ENCODE measurements at regions not wholly inside any gene's neighbourhood (a gene's known extent, or its start where the extent isn't known, plus 50 kb on each side); places are given as distances from the start of the nearest gene placed in this dataset.
A peak's percentile ranks its signal among the peaks of the same experiment; 100 is the strongest.

DNA sequence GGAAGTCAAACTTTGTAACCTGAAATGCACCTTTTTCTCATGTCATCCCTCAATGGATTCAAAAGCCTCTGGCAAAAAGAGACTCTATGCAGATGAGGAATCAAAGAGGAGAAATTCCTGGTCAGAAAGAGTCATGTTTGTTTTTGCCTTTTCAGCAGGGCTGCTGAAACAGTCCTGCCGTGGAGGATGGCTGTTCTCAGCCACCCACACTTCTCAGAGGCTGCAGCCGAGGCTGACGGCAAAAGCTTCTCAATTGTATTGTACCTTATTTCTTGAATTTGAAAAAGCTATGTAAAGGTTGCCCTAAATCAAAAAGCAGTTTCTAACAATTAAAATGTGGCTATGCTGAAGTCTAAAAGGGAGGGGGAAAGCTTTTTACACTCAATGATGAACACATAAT is 385.3 kb downstream of the KCTD12 start:
- no peak for DNase-seq (ENCODE audit: extremely low read depth, low read depth)
- H3K4me3 ChIP-seq (replicated peaks; ENCODE audit: low read depth, low read length): no peak overlapping the region
- TF ChIP-seq, protein P1, sequence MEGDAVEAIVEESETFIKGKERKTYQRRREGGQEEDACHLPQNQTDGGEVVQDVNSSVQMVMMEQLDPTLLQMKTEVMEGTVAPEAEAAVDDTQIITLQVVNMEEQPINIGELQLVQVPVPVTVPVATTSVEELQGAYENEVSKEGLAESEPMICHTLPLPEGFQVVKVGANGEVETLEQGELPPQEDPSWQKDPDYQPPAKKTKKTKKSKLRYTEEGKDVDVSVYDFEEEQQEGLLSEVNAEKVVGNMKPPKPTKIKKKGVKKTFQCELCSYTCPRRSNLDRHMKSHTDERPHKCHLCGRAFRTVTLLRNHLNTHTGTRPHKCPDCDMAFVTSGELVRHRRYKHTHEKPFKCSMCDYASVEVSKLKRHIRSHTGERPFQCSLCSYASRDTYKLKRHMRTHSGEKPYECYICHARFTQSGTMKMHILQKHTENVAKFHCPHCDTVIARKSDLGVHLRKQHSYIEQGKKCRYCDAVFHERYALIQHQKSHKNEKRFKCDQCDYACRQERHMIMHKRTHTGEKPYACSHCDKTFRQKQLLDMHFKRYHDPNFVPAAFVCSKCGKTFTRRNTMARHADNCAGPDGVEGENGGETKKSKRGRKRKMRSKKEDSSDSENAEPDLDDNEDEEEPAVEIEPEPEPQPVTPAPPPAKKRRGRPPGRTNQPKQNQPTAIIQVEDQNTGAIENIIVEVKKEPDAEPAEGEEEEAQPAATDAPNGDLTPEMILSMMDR (IDR thresholded peaks at IDR 0.05; ENCODE audit: low read depth, low read length, missing control alignments): no peak

DNA sequence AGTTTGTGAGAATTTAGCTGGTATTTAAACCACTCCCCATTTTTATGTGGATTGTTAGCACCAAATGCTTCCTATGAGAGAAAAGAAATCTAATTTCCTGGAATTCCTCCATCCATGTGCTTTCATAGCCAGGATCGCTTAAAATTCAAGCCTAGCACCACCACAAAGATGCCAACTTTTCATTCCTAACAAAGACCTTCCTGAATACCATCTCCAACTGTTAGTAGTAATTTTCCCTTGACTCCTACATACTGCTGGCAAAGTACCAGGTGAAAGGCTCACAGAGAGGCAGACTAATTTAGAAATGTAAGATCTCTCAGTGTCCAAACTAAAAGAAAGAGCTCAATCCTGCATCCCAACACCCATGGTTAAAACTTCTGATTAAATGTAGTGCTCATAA is 386.3 kb downstream of the KCTD12 start:
- TF ChIP-seq, protein P1 (IDR thresholded peaks at IDR 0.05; ENCODE audit: low read depth, low read length, missing control alignments): no peak
- no peak overlapping the region for H3K4me3 ChIP-seq (replicated peaks; ENCODE audit: low read depth, low read length)
- no peak for DNase-seq (ENCODE audit: extremely low read depth, low read depth)

DNA sequence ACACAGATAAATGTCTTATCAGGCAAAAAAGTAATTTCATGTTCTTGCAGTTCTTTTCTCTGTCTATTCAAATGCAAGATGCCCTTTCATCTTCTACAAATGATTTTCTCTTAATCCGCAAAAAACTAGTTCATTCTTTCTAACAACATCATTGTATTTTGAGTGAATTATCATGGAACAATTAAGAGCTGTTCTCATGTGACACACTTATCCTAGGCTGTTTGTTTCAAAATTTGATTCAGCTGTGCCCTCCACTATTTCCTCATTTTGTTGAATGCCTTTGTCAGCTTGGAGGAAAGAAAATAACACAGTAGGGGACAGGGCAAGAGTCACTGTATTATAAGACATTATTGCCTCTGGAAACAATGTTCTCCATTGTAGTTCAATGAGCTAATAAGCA is 396.9 kb downstream of the KCTD12 start:
- TF ChIP-seq, protein P1 (IDR thresholded peaks at IDR 0.05; ENCODE audit: low read depth, low read length, missing control alignments): no peak
- no peak for DNase-seq (ENCODE audit: extremely low read depth, low read depth)
- no peak overlapping the region for H3K4me3 ChIP-seq (replicated peaks; ENCODE audit: low read depth, low read length)

DNA sequence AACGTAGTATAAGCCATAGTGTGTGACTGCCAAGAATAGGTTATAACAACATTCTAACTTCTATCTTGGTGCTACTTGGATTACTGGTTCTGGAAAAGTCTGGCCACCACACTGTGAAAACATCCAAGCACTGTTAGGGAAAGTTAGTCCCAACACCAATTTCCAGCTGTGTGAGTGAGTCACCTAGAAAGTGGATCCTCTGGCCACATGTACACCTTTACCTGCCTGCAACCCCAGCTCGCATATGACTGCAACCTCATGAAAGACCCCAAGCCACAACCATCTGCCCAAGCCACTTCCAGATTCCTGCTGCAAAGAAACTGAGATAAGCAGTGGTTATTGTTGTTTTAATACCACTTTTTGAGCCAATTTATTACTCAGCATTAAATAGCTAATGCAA is 404.5 kb downstream of the KCTD12 start:
- DNase-seq (ENCODE audit: extremely low read depth, low read depth): no peak
- no peak overlapping the region for H3K4me3 ChIP-seq (replicated peaks; ENCODE audit: low read depth, low read length)
- TF ChIP-seq, protein P1 (IDR thresholded peaks at IDR 0.05; ENCODE audit: low read depth, low read length, missing control alignments): no peak

DNA sequence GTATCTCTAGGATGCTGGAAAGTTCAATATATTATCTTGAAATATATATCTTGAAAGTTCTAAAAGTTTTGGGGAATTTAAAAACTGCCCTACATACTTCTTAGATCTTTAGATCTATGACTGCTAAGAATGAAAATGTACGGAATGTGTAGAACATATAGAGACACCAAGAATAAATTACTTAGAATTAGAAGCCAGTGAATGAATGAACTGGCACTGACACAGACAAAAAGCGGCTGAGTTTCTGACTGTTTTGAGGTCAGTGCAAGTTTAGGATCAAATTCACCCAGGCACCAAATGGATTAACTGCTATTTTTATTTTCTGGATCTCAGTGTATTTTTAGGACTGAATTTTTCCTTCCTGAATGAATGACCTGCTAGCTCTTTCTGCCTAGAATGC is 411.2 kb downstream of the KCTD12 start:
- no peak for DNase-seq (ENCODE audit: extremely low read depth, low read depth)
- TF ChIP-seq, protein P1 (IDR thresholded peaks at IDR 0.05; ENCODE audit: low read depth, low read length, missing control alignments): no peak

DNA sequence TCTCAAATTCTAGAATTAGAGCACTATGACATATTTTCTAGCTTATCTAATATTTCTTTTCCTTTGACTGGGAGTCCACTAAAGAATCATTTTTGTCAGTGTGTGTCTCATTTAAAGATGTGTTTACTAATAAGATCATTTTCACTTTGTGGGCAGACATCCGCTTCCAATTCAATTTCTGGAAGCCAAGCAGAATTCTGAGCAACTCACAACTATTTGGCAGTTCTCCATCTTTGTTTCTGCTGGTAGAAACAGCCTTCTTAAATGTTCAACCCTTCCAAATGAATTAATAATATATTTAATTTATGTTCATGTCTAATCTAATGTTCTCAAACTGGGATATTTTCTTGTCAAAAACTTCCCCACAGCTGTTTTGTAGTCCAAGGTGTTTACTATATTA is 411.8 kb downstream of the KCTD12 start:
- TF ChIP-seq, protein P1 (IDR thresholded peaks at IDR 0.05; ENCODE audit: low read depth, low read length, missing control alignments): no peak
- no peak for DNase-seq (ENCODE audit: extremely low read depth, low read depth)
- H3K4me3 ChIP-seq (replicated peaks; ENCODE audit: low read depth, low read length): no peak overlapping the region

More for the DNA sequence above, 411.2 kb downstream of the KCTD12 start:
- no peak overlapping the region for H3K4me3 ChIP-seq (replicated peaks; ENCODE audit: low read depth, low read length)

DNA sequence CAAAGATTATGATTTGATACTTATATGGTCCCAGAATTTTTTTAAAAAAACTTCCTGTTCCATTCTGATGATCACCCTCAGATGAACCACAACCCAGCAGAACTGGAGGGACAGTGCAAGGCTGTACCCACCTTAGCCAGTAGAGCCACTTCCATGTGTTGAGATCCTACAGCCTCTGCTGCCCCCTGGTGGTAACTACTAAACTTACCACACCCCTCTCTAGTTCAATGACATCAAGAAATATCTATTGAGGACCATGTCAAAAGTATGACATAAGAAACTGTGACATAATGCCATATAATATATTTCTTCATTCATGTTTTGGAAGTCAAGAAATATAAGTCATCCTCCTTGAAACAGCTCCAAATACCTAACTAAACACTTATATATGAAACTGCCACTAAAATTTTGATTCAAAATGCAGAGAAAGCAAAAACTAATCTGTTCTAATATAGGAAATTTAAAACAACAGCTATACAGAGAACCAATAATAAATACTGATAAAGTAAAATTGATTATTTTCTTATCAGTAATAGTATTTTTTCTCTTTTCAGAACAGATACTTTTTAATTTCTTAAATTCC is 412.6 kb downstream of the KCTD12 start:
- H3K4me3 ChIP-seq (replicated peaks; ENCODE audit: low read depth, low read length): no peak overlapping the region
- TF ChIP-seq, protein P1 (IDR thresholded peaks at IDR 0.05; ENCODE audit: low read depth, low read length, missing control alignments): peak; percentile 74
- DNase-seq (ENCODE audit: extremely low read depth, low read depth): peak; percentile 49
